PFSK-1 (cell line): ENCODE measurements at regions not wholly inside any gene's neighbourhood (a gene's known extent, or its start where the extent isn't known, plus 50 kb on each side); places are given as distances from the start of the nearest gene placed in this dataset.

ENCODE experiments used
- FOXP2 ChIP-seq: optimal IDR thresholded peaks from 2 replicates; pipeline ENCODE3; 2011; ENCODE audit warnings: borderline replicate concordance, control low read depth, inconsistent platforms; ENCODE audit not compliant: insufficient read depth; ENCODE audit errors: extremely low read length, extremely low read depth
- POLR2AphosphoS5 ChIP-seq: IDR thresholded peaks from 2 replicates; pipeline ENCODE4 v1.6.1; 2012; ENCODE audit warnings: low read depth, mild to moderate bottlenecking, control low read depth, low read length, moderate library complexity
- SIN3A ChIP-seq: IDR thresholded peaks from 2 replicates; pipeline ENCODE4 v1.6.1; 2012; ENCODE audit warnings: mild to moderate bottlenecking, low read length, moderate library complexity, borderline replicate concordance; ENCODE audit not compliant: insufficient read depth
- TAF1 ChIP-seq: IDR thresholded peaks from 2 replicates; pipeline ENCODE4 v1.6.1; 2012; ENCODE audit warnings: low read length, control low read depth, borderline replicate concordance; ENCODE audit not compliant: insufficient read depth
- TF ChIP-seq, protein P1 (sequence below), 2 experiments: IDR thresholded peaks; 2 replicates each; pipeline versions ENCODE4 v1.6.1 to v1.8.0; 2011 to 2012; ENCODE audit warnings: low read depth in 2 of 2, low read length in 2 of 2, control low read depth in 1 of 2, inconsistent platforms in 1 of 2, mild to moderate bottlenecking in 1 of 2, moderate library complexity in 1 of 2; ENCODE audit not compliant: insufficient read depth in 1 of 2

DNA sequence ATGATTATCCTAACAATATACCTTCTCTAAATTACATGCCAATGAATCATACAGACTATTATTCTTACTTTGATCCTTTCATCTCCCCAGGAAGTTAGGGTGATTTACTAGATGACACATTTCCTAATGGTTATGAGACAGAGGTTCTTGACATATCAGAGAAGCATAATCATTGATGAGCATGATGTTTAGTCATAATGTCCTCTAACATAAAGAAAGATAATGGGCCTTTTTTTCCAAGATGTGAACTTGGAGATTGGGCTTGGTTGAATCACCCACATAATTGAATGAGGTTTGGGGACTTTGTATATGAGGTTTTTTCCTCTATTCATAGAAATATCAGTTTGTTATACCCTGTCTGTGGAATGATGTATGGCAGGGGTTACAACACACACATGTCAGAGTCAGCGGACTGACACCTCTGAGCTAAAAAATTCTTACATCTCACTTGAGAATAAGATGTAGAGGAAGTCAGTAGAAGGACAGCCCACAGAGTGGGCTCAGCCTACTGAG is 69.7 kb upstream of the DCBLD2 start:
- TF ChIP-seq, protein P1, sequence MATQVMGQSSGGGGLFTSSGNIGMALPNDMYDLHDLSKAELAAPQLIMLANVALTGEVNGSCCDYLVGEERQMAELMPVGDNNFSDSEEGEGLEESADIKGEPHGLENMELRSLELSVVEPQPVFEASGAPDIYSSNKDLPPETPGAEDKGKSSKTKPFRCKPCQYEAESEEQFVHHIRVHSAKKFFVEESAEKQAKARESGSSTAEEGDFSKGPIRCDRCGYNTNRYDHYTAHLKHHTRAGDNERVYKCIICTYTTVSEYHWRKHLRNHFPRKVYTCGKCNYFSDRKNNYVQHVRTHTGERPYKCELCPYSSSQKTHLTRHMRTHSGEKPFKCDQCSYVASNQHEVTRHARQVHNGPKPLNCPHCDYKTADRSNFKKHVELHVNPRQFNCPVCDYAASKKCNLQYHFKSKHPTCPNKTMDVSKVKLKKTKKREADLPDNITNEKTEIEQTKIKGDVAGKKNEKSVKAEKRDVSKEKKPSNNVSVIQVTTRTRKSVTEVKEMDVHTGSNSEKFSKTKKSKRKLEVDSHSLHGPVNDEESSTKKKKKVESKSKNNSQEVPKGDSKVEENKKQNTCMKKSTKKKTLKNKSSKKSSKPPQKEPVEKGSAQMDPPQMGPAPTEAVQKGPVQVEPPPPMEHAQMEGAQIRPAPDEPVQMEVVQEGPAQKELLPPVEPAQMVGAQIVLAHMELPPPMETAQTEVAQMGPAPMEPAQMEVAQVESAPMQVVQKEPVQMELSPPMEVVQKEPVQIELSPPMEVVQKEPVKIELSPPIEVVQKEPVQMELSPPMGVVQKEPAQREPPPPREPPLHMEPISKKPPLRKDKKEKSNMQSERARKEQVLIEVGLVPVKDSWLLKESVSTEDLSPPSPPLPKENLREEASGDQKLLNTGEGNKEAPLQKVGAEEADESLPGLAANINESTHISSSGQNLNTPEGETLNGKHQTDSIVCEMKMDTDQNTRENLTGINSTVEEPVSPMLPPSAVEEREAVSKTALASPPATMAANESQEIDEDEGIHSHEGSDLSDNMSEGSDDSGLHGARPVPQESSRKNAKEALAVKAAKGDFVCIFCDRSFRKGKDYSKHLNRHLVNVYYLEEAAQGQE (IDR thresholded peaks at IDR 0.05; ENCODE audit: insufficient read depth in 1 of 2, low read depth in 2 of 2, low read length in 2 of 2): no peak
- TF ChIP-seq POLR2AphosphoS5 (no peak), FOXP2 (no peak), TAF1 (no peak), SIN3A (no peak)
